ENCODE measurements at regions not wholly inside any gene's neighbourhood (a gene's known extent, or its start where the extent isn't known, plus 50 kb on each side); places are given as distances from the start of the nearest gene placed in this dataset.

- Mint-ChIP-seq H3K4me3 (no peak overlapping the region), H3K27ac (no peak overlapping the region), H3K9me3 (no peaks in the 10 kb centered on the region)
Measured at GRCh38 chr1:47569681-47570470, 132.0 kb downstream of the FOXD2 start.

GRCh38 chr1:47571161-47571560 lies 133.3 kb downstream of the FOXD2 start:
- H3K36me3 Mint-ChIP-seq (ENCODE audit: low read depth) = no peaks in the 10 kb centered on the region
- H3K4me3 Mint-ChIP-seq = no peak overlapping the region
- no peak for ATAC-seq (replicated peaks)
- no peaks in the 10 kb centered on the region for H3K9me3 Mint-ChIP-seq
- no peak overlapping the region for H3K27ac Mint-ChIP-seq
- H3K27me3 Mint-ChIP-seq = peaks cover 44% of the 10 kb centered on the region
- H3K4me1 Mint-ChIP-seq = no peaks in the 10 kb centered on the region

More at GRCh38 chr1:47569681-47570470, 132.0 kb downstream of the FOXD2 start:
- no peak for ATAC-seq (replicated peaks)
- Mint-ChIP-seq H3K36me3 (ENCODE audit: low read depth) (no peaks in the 10 kb centered on the region), H3K4me1 (no peaks in the 10 kb centered on the region), H3K27me3 (peaks cover 33% of the 10 kb centered on the region)

- H3K27me3 Mint-ChIP-seq = peaks cover 50% of the 10 kb centered on the region
- H3K36me3 Mint-ChIP-seq (ENCODE audit: low read depth) = no peaks in the 10 kb centered on the region
- H3K4me3 Mint-ChIP-seq = no peak overlapping the region
- H3K9me3 Mint-ChIP-seq = no peaks in the 10 kb centered on the region
- no peaks in the 10 kb centered on the region for H3K4me1 Mint-ChIP-seq
- ATAC-seq (replicated peaks) = no peak
- no peak overlapping the region for H3K27ac Mint-ChIP-seq
Measured at GRCh38 chr1:47571952-47572351, 134.1 kb downstream of the FOXD2 start.

GRCh38 chr1:47572731-47573430 lies 135.0 kb downstream of the FOXD2 start:
- ATAC-seq (replicated peaks) = no peak
- Mint-ChIP-seq H3K36me3 (ENCODE audit: low read depth) (no peaks in the 10 kb centered on the region), H3K4me1 (no peaks in the 10 kb centered on the region), H3K27me3 (peaks cover 51% of the 10 kb centered on the region), H3K27ac (no peak overlapping the region), H3K4me3 (no peak overlapping the region), H3K9me3 (no peaks in the 10 kb centered on the region)

- no peak overlapping the region for H3K4me3 Mint-ChIP-seq
- ATAC-seq (replicated peaks) = no peak
- H3K27ac Mint-ChIP-seq = no peak overlapping the region
- H3K27me3 Mint-ChIP-seq = peaks cover 40% of the 10 kb centered on the region
- no peaks in the 10 kb centered on the region for H3K9me3 Mint-ChIP-seq
- no peaks in the 10 kb centered on the region for H3K4me1 Mint-ChIP-seq
- H3K36me3 Mint-ChIP-seq (ENCODE audit: low read depth) = no peaks in the 10 kb centered on the region
Measured at GRCh38 chr1:47574451-47575165, 136.8 kb downstream of the FOXD2 start.

DNA sequence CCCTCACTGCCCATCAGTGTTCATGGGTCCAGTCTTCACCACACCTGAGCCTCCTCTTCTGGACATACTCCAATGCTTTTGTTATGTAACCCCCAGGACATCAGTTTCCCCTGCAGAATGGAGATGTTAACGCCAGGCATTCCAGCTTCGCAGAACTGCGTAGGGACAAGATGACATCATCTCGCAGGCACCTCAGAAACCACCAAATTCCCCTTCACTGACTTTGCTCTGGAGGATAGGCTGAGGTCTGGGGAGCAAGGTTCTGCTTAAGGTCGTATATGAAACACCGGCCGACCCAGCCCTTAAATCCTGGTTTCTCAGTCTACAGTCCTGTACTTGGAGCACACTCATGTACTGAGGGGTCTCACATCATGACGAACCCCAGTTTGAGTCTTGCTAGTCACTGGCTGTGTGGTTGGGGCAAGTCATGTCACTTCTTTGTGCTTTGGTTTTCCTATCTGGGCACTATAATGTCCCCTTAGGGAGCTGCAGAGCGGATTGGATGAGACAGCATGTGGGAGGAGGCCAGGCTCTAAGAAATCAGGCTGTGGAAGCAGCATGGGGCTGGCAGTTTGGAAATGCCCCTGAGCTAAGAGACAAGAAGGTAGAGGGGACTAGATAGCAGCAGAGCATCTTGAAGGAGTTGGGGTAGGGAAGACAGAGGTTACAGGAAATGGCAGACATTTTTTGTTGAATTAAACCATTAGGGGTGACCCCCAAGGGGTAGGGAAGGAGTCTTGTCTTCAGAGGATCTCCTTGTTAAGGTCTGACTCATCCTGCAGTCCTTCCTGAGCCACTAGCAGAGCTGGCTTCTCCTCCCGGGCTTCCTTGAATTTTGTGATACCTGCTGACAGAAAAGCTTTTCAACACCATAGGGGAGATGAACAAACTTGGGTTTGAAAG lies 138.3 kb downstream of the FOXD2 start:
- Mint-ChIP-seq H3K27ac (no peak overlapping the region), H3K36me3 (ENCODE audit: low read depth) (no peaks in the 10 kb centered on the region), H3K4me1 (no peaks in the 10 kb centered on the region), H3K4me3 (no peak overlapping the region), H3K27me3 (peaks cover 30% of the 10 kb centered on the region), H3K9me3 (no peaks in the 10 kb centered on the region)
- ATAC-seq (replicated peaks) = no peak

DNA sequence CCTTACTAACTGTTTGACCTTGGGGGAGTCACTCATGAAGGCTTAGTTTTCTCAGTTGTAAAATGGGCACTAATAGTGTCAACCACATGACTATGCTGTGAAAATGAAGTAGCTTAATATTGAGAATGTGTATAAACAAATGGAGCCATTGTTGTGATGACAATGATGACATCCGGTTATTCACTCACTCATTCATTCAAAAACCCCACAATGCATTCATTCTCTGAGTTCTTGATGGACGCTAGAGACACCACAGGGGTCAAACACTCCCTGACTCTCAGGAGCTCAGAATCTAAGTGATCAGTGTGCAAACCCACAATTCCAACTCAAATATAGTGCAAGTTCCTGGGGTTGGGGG lies 138.9 kb downstream of the FOXD2 start:
- Mint-ChIP-seq H3K27ac (no peak overlapping the region), H3K36me3 (ENCODE audit: low read depth) (no peaks in the 10 kb centered on the region), H3K27me3 (peaks cover 29% of the 10 kb centered on the region), H3K9me3 (no peaks in the 10 kb centered on the region), H3K4me1 (no peaks in the 10 kb centered on the region), H3K4me3 (no peak overlapping the region)
- no peak for ATAC-seq (replicated peaks)

- no peak for ATAC-seq (replicated peaks)
- Mint-ChIP-seq H3K9me3 (no peaks in the 10 kb centered on the region), H3K4me1 (no peaks in the 10 kb centered on the region), H3K36me3 (ENCODE audit: low read depth) (no peaks in the 10 kb centered on the region), H3K27ac (no peak overlapping the region), H3K27me3 (peaks cover 26% of the 10 kb centered on the region), H3K4me3 (no peak overlapping the region)
Measured at GRCh38 chr1:47577303-47578025, 139.6 kb downstream of the FOXD2 start.

DNA sequence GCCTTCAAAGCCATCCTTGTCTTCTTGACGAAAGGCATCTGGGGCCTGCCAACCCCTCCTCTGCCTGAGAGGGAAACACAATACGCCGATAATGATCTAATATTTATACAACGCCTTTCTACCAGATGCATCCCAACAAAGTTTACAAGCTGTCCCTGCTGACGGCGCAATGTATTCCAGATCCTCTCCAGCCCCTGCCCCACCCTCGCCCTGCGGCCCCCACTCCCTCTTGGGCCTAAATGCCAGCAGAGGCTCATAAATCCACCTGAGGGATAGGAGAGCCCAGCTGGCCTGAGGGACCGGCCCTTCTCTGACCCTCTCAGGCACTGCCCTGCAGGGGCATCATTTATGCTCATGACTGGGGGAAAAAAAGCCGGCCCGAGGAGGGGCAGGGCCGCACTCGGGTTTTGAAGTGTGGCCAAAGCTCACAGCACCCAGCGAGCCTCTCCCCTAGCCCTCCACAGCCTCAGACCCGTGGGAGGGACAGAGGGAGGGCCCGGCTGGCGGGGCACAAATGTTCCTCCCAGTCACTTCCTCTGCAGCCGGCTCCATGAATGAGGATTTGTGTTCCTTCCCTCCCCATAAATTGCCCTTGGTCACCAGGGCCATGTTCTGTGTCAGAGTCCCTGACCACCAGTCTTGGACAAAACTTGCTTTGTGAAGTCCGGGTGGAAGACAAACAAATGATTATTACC lies 140.3 kb downstream of the FOXD2 start:
- H3K36me3 Mint-ChIP-seq (ENCODE audit: low read depth) = no peaks in the 10 kb centered on the region
- H3K9me3 Mint-ChIP-seq = no peaks in the 10 kb centered on the region
- no peak for ATAC-seq (replicated peaks)
- H3K27ac Mint-ChIP-seq = no peak overlapping the region
- H3K27me3 Mint-ChIP-seq = peaks cover 26% of the 10 kb centered on the region
- H3K4me3 Mint-ChIP-seq = no peak overlapping the region
- H3K4me1 Mint-ChIP-seq = no peaks in the 10 kb centered on the region

- Mint-ChIP-seq H3K36me3 (ENCODE audit: low read depth) (no peaks in the 10 kb centered on the region), H3K9me3 (no peaks in the 10 kb centered on the region), H3K4me1 (no peaks in the 10 kb centered on the region), H3K27ac (no peak overlapping the region), H3K4me3 (no peak overlapping the region), H3K27me3 (peaks cover 26% of the 10 kb centered on the region)
- no peak for ATAC-seq (replicated peaks)
Measured at GRCh38 chr1:47578721-47579419, 141.0 kb downstream of the FOXD2 start.

GRCh38 chr1:47579809-47580208 lies 142.0 kb downstream of the FOXD2 start:
- Mint-ChIP-seq H3K4me1 (no peaks in the 10 kb centered on the region), H3K4me3 (no peak overlapping the region), H3K36me3 (ENCODE audit: low read depth) (no peaks in the 10 kb centered on the region), H3K27me3 (peaks cover 33% of the 10 kb centered on the region), H3K27ac (no peak overlapping the region), H3K9me3 (no peaks in the 10 kb centered on the region)
- ATAC-seq (replicated peaks) = no peak

- Mint-ChIP-seq H3K27ac (no peak overlapping the region), H3K9me3 (no peaks in the 10 kb centered on the region), H3K36me3 (ENCODE audit: low read depth) (no peaks in the 10 kb centered on the region), H3K4me1 (no peaks in the 10 kb centered on the region), H3K4me3 (no peak overlapping the region), H3K27me3 (peaks cover 35% of the 10 kb centered on the region)
- no peak for ATAC-seq (replicated peaks)
Measured at GRCh38 chr1:47580451-47580995, 142.7 kb downstream of the FOXD2 start.

Data from activated T-helper 17 cell treated with anti-CD3 and anti-CD28 coated beads, Interleukin-2, amount 50 U/mL, for 72 hours (primary cell).